GM12878 (cell line): ENCODE measurements at regions not wholly inside any gene's neighbourhood (a gene's known extent, or its start where the extent isn't known, plus 50 kb on each side); places are given as distances from the start of the nearest gene placed in this dataset.

Experiments
- ATAC-seq: fragments of 200-7000 bp; cut with Tn5 transposase; 3 replicates; pipeline ENCODE4 v1.9.1; 2020; ENCODE audit warnings: mild to moderate bottlenecking, moderate library complexity
- BruUV-seq: library from RNA; stranded (reverse); fragments of 400-500 nt; replicated peaks from 2 replicates; lab custom pipeline; 2021; lab: Mats Ljungman, UMichigan
- CTCF ChIA-PET: fragments of 300-600 bp; sonication (Branson Sonifier 250); formaldehyde crosslinking; extraction: SDS; loops from one replicate; lab custom pipeline; 2021; ENCODE audit warnings: inconsistent platforms; lab: Yijun Ruan, JAX
- POLR2A ChIA-PET: fragments of 350-600 bp; formaldehyde crosslinking; extraction: SDS; loops from one replicate; lab custom pipeline; 2021; ENCODE audit warnings: inconsistent platforms; lab: Charles Lee
- RAD21 ChIA-PET: fragments of 300-600 bp; sonication (Branson Sonifier 250); formaldehyde crosslinking; loops from one replicate; lab custom pipeline; 2023; ENCODE audit warnings: antibody characterized with exemption; ENCODE audit not compliant: unreplicated experiment; lab: Charles Lee
- SMC1A ChIA-PET: fragments of 300-600 bp; sonication (Branson Sonifier 250); formaldehyde crosslinking; loops from one replicate; lab custom pipeline; 2023; ENCODE audit not compliant: unreplicated experiment, uncharacterized antibody; lab: Charles Lee
- DNase-seq: peaks from one replicate; pipeline ENCODE4 v3.0.0-alpha.2; 2011; ENCODE audit warnings: low read depth, low spot score
- FAIRE-seq: peaks from 3 replicates; lab custom pipeline; 2011; peaks lifted over from hg19 to GRCh38; lab: Jason Lieb, UNC
- H2AFZ ChIP-seq: 2 replicates; pipeline ENCODE4 v1.6.0; 2011; ENCODE audit warnings: low read depth, low read length, control low read depth; ENCODE audit not compliant: control insufficient read depth
- H3K27ac ChIP-seq: 2 replicates; pipeline ENCODE4 v1.5.1; 2011; ENCODE audit warnings: control low read depth; ENCODE audit not compliant: control insufficient read depth, insufficient read depth
- H3K27me3 ChIP-seq, 2 experiments: replicated peaks in 1 of 2; 2 replicates each; pipeline versions ENCODE4 v1.6.0 to v1.6.1; 2011; ENCODE audit warnings: low read length in 1 of 2; ENCODE audit not compliant: control insufficient read depth in 2 of 2, insufficient read depth in 2 of 2
- H3K36me3 ChIP-seq, 2 experiments: 2 replicates each; pipeline ENCODE4 v1.5.1; 2011; ENCODE audit warnings: low read length in 1 of 2; ENCODE audit not compliant: control insufficient read depth in 2 of 2, insufficient read depth in 2 of 2
- H3K4me1 ChIP-seq: 2 replicates; pipeline ENCODE4 v1.6.1; 2011; ENCODE audit warnings: mild to moderate bottlenecking, low read length, moderate library complexity, mixed read lengths; ENCODE audit not compliant: control insufficient read depth, insufficient read depth
- H3K4me2 ChIP-seq: 2 replicates; pipeline ENCODE4 v1.6.0; 2011; ENCODE audit warnings: control low read depth; ENCODE audit not compliant: control insufficient read depth, insufficient read depth
- H3K4me3 ChIP-seq: fragments of 200-600 bp; sonication (generic); 2 replicates; pipeline ENCODE4 v1.5.1; 2016
- H3K79me2 ChIP-seq: 2 replicates; pipeline ENCODE4 v1.6.0; 2011; ENCODE audit warnings: low read length; ENCODE audit not compliant: control insufficient read depth, insufficient read depth
- H3K9ac ChIP-seq: 2 replicates; pipeline ENCODE4 v1.8.0; 2011; ENCODE audit warnings: low read length, control low read depth, mixed read lengths; ENCODE audit not compliant: control insufficient read depth, insufficient read depth
- H3K9me3 ChIP-seq: replicated peaks from 3 replicates; pipeline ENCODE4 v1.5.1; 2011; ENCODE audit warnings: mild to moderate bottlenecking, low read length; ENCODE audit not compliant: control insufficient read depth, insufficient read depth
- H4K20me1 ChIP-seq: 2 replicates; pipeline ENCODE4 v1.6.0; 2011; ENCODE audit not compliant: control insufficient read depth, insufficient read depth
- ATF7 ChIP-seq: fragments of 450-650 bp; IDR thresholded peaks from 2 replicates; pipeline ENCODE4 v1.6.1; 2016; ENCODE audit warnings: low read depth, mild to moderate bottlenecking
- CBX3 ChIP-seq: fragments of 200-600 bp; sonication (generic); IDR thresholded peaks from 2 replicates; pipeline ENCODE4 v1.6.1; 2016; ENCODE audit warnings: low read depth, borderline replicate concordance
- CBX5 ChIP-seq: sonication (generic); IDR thresholded peaks from 2 replicates; pipeline ENCODE4 v1.6.1; 2016; ENCODE audit warnings: low read depth, moderate library complexity, mild to moderate bottlenecking, inconsistent platforms
- CHD1 ChIP-seq: IDR thresholded peaks from 2 replicates; pipeline ENCODE4 v1.6.1; 2012; ENCODE audit warnings: low read depth, low read length, improper control_type of control experiment
- CHD2 ChIP-seq: IDR thresholded peaks from 2 replicates; pipeline ENCODE4 v1.6.1; 2011; ENCODE audit warnings: low read depth, low read length, improper control_type of control experiment, borderline replicate concordance
- E2F4 ChIP-seq: IDR thresholded peaks from 2 replicates; pipeline ENCODE4 v1.6.1; 2012; ENCODE audit warnings: low read depth, low read length, improper control_type of control experiment
- EGR1 ChIP-seq, 2 experiments: IDR thresholded peaks; 1 replicate in 1 of 2; 2 replicates in 1 of 2; pipeline ENCODE4 v1.6.1; 2011 to 2012; ENCODE audit warnings: low read depth in 2 of 2, low read length in 2 of 2, borderline replicate concordance in 1 of 2, mild to moderate bottlenecking in 1 of 2, moderate library complexity in 1 of 2
- HCFC1 ChIP-seq: fragments of 150-350 bp; IDR thresholded peaks from 2 replicates; pipeline ENCODE4 v1.6.1; 2014; ENCODE audit warnings: low read length
- IKZF1 ChIP-seq: fragments of 450-650 bp; conservative IDR thresholded peaks from 2 replicates; pipeline ENCODE4 v1.6.1; 2017; ENCODE audit warnings: antibody characterized with exemption, mild to moderate bottlenecking
- KAT2A ChIP-seq: conservative IDR thresholded peaks from 2 replicates; pipeline ENCODE4 v1.6.1; 2011; ENCODE audit warnings: low read depth, low read length; ENCODE audit not compliant: control insufficient read depth
- KDM1A ChIP-seq: fragments of 200-600 bp; sonication (generic); IDR thresholded peaks from 2 replicates; pipeline ENCODE4 v1.6.1; 2016; ENCODE audit warnings: borderline replicate concordance
- MYB ChIP-seq: fragments of 150-350 bp; IDR thresholded peaks from 2 replicates; pipeline ENCODE4 v1.6.1; 2014; ENCODE audit warnings: mild to moderate bottlenecking, low read depth, low read length, borderline replicate concordance
- NBN ChIP-seq: fragments of 450-650 bp; IDR thresholded peaks from 2 replicates; pipeline ENCODE4 v1.6.1; 2016
- PBX3 ChIP-seq: IDR thresholded peaks from 2 replicates; pipeline ENCODE4 v1.6.1; 2011; ENCODE audit warnings: mild to moderate bottlenecking, low read depth, low read length, moderate library complexity; ENCODE audit not compliant: insufficient replicate concordance
- PML ChIP-seq: IDR thresholded peaks from 2 replicates; pipeline ENCODE4 v1.6.1; 2012; ENCODE audit warnings: low read length, inconsistent platforms
- POU2F2 ChIP-seq: IDR thresholded peaks from 3 replicates; pipeline ENCODE4 v1.6.1; 2011; ENCODE audit warnings: low read depth, mild to moderate bottlenecking, low read length, borderline replicate concordance
- SIX5 ChIP-seq: IDR thresholded peaks from 2 replicates; pipeline ENCODE4 v1.6.1; 2011; ENCODE audit warnings: mild to moderate bottlenecking, low read depth, low read length, moderate library complexity; ENCODE audit not compliant: severe bottlenecking
- ZNF622 ChIP-seq: fragments of 450-650 bp; IDR thresholded peaks from 2 replicates; pipeline ENCODE4 v1.6.1; 2017; ENCODE audit warnings: mild to moderate bottlenecking, inconsistent platforms
- ZSCAN29 ChIP-seq: fragments of 450-650 bp; IDR thresholded peaks from 2 replicates; pipeline ENCODE4 v1.6.1; 2017; ENCODE audit warnings: mild to moderate bottlenecking, moderate library complexity
- WGBS: methylation state at CpG from one replicate; pipeline ENCODE4 v1.1.6; 2016; ENCODE audit warnings: low lambda C conversion rate; ENCODE audit not compliant: insufficient replicate concordance, insufficient coverage; ENCODE audit errors: missing lambda C conversion rate; 5-methylcytosine and 5-hydroxymethylcytosine counted together
- in situ Hi-C: fragments of 300-500 bp; cut with MboI; formaldehyde crosslinking; loops from 9 replicates; pipeline ENCODE4 v1.14.3; 2018; ENCODE audit warnings: mixed read lengths
- intact Hi-C: fragments of 100-400 bp; cut with micrococcal nuclease; formaldehyde crosslinking; loops from one replicate; pipeline ENCODE4 v1.14.2; 2022; ENCODE audit not compliant: unreplicated experiment

GRCh38 chr9:108477529-108478006 is 378.2 kb downstream of the ACTL7B start:
- in situ Hi-C loops = no loop called here
- ATAC-seq = no peak
- FAIRE-seq = no peak
- CTCF ChIA-PET = no interaction called here
- no peak overlapping the region for H3K27ac ChIP-seq
- POLR2A ChIA-PET = no interaction called here
- no peaks in the 10 kb centered on the region for H3K36me3 ChIP-seq
- H2AFZ ChIP-seq = no peak overlapping the region
- H3K4me2 ChIP-seq = no peak overlapping the region
- no peaks in the 10 kb centered on the region for H3K79me2 ChIP-seq
- no peak overlapping the region for H3K9ac ChIP-seq
- H3K27me3 ChIP-seq = no peaks in the 10 kb centered on the region
- 19% methylated on average over 6 of the region's 6 CpGs for WGBS
- no peaks in the 10 kb centered on the region for H4K20me1 ChIP-seq
- no peak for DNase-seq
- SMC1A ChIA-PET = no interaction called here
- RAD21 ChIA-PET = no interaction called here
- no TSS peak for BruUV-seq
- H3K4me3 ChIP-seq = no peak overlapping the region
- intact Hi-C loops = no loop called here
- TF ChIP-seq PML (no peak), CHD1 (no peak), ZNF622 (no peak), HCFC1 (no peak), ZSCAN29 (no peak), E2F4 (no peak), IKZF1 (no peak), EGR1 (IDR thresholded peaks at IDR 0.05; ENCODE audit: borderline replicate concordance in 1 of 2, low read depth in 2 of 2, low read length in 2 of 2) (no peak), ATF7 (no peak), PBX3 (no peak), NBN (no peak), CHD2 (no peak), SIX5 (no peak), CBX5 (no peak), KAT2A (no peak), POU2F2 (no peak), CBX3 (no peak), MYB (no peak), KDM1A (no peak)
- TF ChIP-seq, all 136 proteins: peak for 0
- Histone ChIP-seq H3K4me1 (no peaks in the 10 kb centered on the region), H3K9me3 (no peaks in the 10 kb centered on the region)
